ENCODE measurements at regions not wholly inside any gene's neighbourhood (a gene's known extent, or its start where the extent isn't known, plus 50 kb on each side); places are given as distances from the start of the nearest gene placed in this dataset.
A peak's percentile ranks its signal among the peaks of the same experiment; 100 is the strongest.

- Histone ChIP-seq H3K4me1 (peaks cover 0 to 22% (median 2%) of the 10 kb centered on the region in 12 donors), H3K36me3 (no peaks in the 10 kb centered on the region), H3K9me3 (no peaks in the 10 kb centered on the region), H3K27me3 (peaks cover 0 to 2% (median 0%) of the 10 kb centered on the region in 9 donors), H3K27ac (no peak overlapping the region), H3K4me3 (no peak overlapping the region)
- WGBS, 4 donors: 73 to 90% (median 82%) methylated on average over 3 of the region's 3 CpGs
- DNase-seq (no peak), ATAC-seq (no peak)
- TF ChIP-seq POLR2A (IDR thresholded peaks at IDR 0.05): no peak
- no peak for TF ChIP-seq CTCF (IDR thresholded peaks at IDR 0.05)
- intact Hi-C loops (cut with DNase I): no loop called here
Observed at GRCh38 chr15:91559066-91559465, 294.4 kb upstream of the SLCO3A1 start.

- Histone ChIP-seq H3K4me3 (no peak overlapping the region), H3K36me3 (no peaks in the 10 kb centered on the region), H3K4me1 (peaks cover 0 to 22% (median 2%) of the 10 kb centered on the region in 12 donors), H3K27me3 (peaks cover 0 to 2% (median 0%) of the 10 kb centered on the region in 9 donors), H3K9me3 (no peaks in the 10 kb centered on the region), H3K27ac (peak overlapping the region in 10 of 12 donors; percentile 27 to 84 (median 64))
- WGBS, 4 donors: 59 to 69% (median 67%) methylated on average over 11 of the region's 11 CpGs
- ATAC-seq (peak; percentile 61 to 93 (median 84)), DNase-seq (peak in 3 of 5 donors; percentile 38 to 47 (median 46))
- intact Hi-C loops (cut with DNase I): loop anchor here in 1 of 10 donors (2.0 kb wide), 1 partner anchor 53 kb away; no protein-coding TSS in a partner anchor
- TF ChIP-seq CTCF (IDR thresholded peaks at IDR 0.05): no peak
- TF ChIP-seq POLR2A (IDR thresholded peaks at IDR 0.05): no peak
Observed at GRCh38 chr15:91561371-91562100, 292.0 kb upstream of the SLCO3A1 start.

- DNase-seq: no peak
- Histone ChIP-seq H3K36me3 (no peaks in the 10 kb centered on the region), H3K4me3 (no peak overlapping the region), H3K27me3 (peaks cover 0 to 2% (median 0%) of the 10 kb centered on the region in 9 donors), H3K4me1 (peaks cover 0 to 22% (median 2%) of the 10 kb centered on the region in 12 donors), H3K9me3 (no peaks in the 10 kb centered on the region), H3K27ac (peak overlapping the region in 3 of 12 donors; percentile 69 to 84 (median 70))
- ATAC-seq: peak in 3 of 4 donors; percentile 31 to 53 (median 42)
- intact Hi-C loops (cut with DNase I): loop anchor here in 1 of 10 donors (2.0 kb wide), 1 partner anchor 52 kb away; no protein-coding TSS in a partner anchor
- WGBS, 4 donors: 68 to 76% (median 75%) methylated on average over 2 of the region's 2 CpGs
- no peak for TF ChIP-seq CTCF (IDR thresholded peaks at IDR 0.05)
- TF ChIP-seq POLR2A (IDR thresholded peaks at IDR 0.05): no peak
Observed at GRCh38 chr15:91562698-91563097, 290.8 kb upstream of the SLCO3A1 start.

- Histone ChIP-seq H3K36me3 (no peaks in the 10 kb centered on the region), H3K4me1 (peaks cover 0 to 22% (median 2%) of the 10 kb centered on the region in 12 donors), H3K27ac (no peak overlapping the region), H3K9me3 (no peaks in the 10 kb centered on the region), H3K27me3 (peaks cover 0 to 2% (median 0%) of the 10 kb centered on the region in 9 donors), H3K4me3 (no peak overlapping the region)
- DNase-seq (no peak), ATAC-seq (no peak)
- 50 to 65% (median 62%) methylated on average over 3 of the region's 3 CpGs for WGBS, 4 donors
- intact Hi-C loops (cut with DNase I): no loop called here
- TF ChIP-seq CTCF (IDR thresholded peaks at IDR 0.05) (no peak), POLR2A (IDR thresholded peaks at IDR 0.05) (no peak)
Observed at GRCh38 chr15:91564631-91565030, 288.9 kb upstream of the SLCO3A1 start.

Data from heart left ventricle (tissue), 16 donors.